Common myeloid progenitor, CD34-positive (primary cell): ENCODE measurements at regions not wholly inside any gene's neighbourhood (a gene's known extent, or its start where the extent isn't known, plus 50 kb on each side); places are given as distances from the start of the nearest gene placed in this dataset.

Source experiments
- CTCF ChIA-PET: fragments of 350-600 bp; sonication (Branson Sonifier 250); formaldehyde crosslinking; loops from one replicate; lab custom pipeline; 2021; ENCODE audit warnings: antibody characterized with exemption; lab: Charles Lee
- POLR2A ChIA-PET: fragments of 350-600 bp; sonication (Branson Sonifier 250); formaldehyde crosslinking; loops from one replicate; lab custom pipeline; 2021; ENCODE audit warnings: antibody characterized with exemption; lab: Charles Lee
- DNase-seq, 3 donors: peaks; one replicate each; pipeline versions ENCODE4 v3.0.0 to v3.0.0-alpha.2; 2013
- H3K27ac ChIP-seq, 2 experiments: 1 replicate in 1 of 2; 2 replicates in 1 of 2; pipeline ENCODE4 v1.7.0; 2013; ENCODE audit warnings: inconsistent platforms in 2 of 2, low read length in 2 of 2, mild to moderate bottlenecking in 2 of 2, low read depth in 1 of 2, moderate library complexity in 1 of 2; ENCODE audit not compliant: severe bottlenecking in 2 of 2, insufficient read depth in 1 of 2, poor library complexity in 1 of 2
- H3K27me3 ChIP-seq, 5 experiments: replicated peaks in 2 of 5; 1 replicate in 3 of 5; 2 replicates in 2 of 5; pipeline versions ENCODE4 v1.6.1 to v1.7.0; 2013; ENCODE audit warnings: low read length in 4 of 5, mild to moderate bottlenecking in 2 of 5, moderate library complexity in 2 of 5, inconsistent platforms in 1 of 5; ENCODE audit not compliant: insufficient read depth in 5 of 5, control insufficient read depth in 4 of 5
- H3K36me3 ChIP-seq, 4 experiments: 1 replicate in 2 of 4; 2 replicates in 2 of 4; pipeline versions ENCODE4 v1.6.1 to v1.7.0; 2013; ENCODE audit warnings: low read length in 3 of 4, control low read depth in 1 of 4, mild to moderate bottlenecking in 1 of 4; ENCODE audit not compliant: control insufficient read depth in 4 of 4, insufficient read depth in 4 of 4
- H3K4me1 ChIP-seq, 4 experiments: 1 replicate in 3 of 4; 2 replicates in 1 of 4; pipeline versions ENCODE4 v1.6.1 to v1.7.1; 2013; ENCODE audit warnings: low read length in 3 of 4, mild to moderate bottlenecking in 3 of 4, control low read depth in 1 of 4, inconsistent platforms in 1 of 4, moderate library complexity in 1 of 4; ENCODE audit not compliant: control insufficient read depth in 4 of 4, insufficient read depth in 4 of 4; ENCODE audit errors: control extremely low read depth in 1 of 4
- H3K4me3 ChIP-seq, 7 experiments: 1 replicate in 4 of 7; 2 replicates in 3 of 7; pipeline versions ENCODE4 v1.5.1 to v1.7.0; 2013; ENCODE audit warnings: mild to moderate bottlenecking in 7 of 7, low read length in 6 of 7, moderate library complexity in 6 of 7, inconsistent platforms in 2 of 7, low read depth in 2 of 7, control low read depth in 1 of 7; ENCODE audit not compliant: insufficient read depth in 4 of 7, control insufficient read depth in 1 of 7; ENCODE audit errors: extremely low read depth in 1 of 7
- H3K9me3 ChIP-seq, 5 experiments: 1 replicate in 4 of 5; 2 replicates in 1 of 5; pipeline versions ENCODE4 v1.6.1 to v1.7.1; 2013; ENCODE audit warnings: low read length in 4 of 5, mild to moderate bottlenecking in 2 of 5, inconsistent platforms in 1 of 5, low read depth in 1 of 5, moderate library complexity in 1 of 5; ENCODE audit not compliant: control insufficient read depth in 4 of 5, insufficient read depth in 2 of 5; ENCODE audit errors: control extremely low read depth in 1 of 5
- WGBS: methylation state at CpG from one replicate; pipeline ENCODE4 v1.1.5; 2013; ENCODE audit not compliant: insufficient coverage; 5-methylcytosine and 5-hydroxymethylcytosine counted together

- H3K27me3 ChIP-seq = no peaks in the 10 kb centered on the region
- H3K9me3 ChIP-seq = peaks cover 0 to 1% (median 0%) of the 10 kb centered on the region in 5 experiments
- no peaks in the 10 kb centered on the region for H3K4me1 ChIP-seq
- no CpG with 5 or more reads among the region's 2 CpGs for WGBS
- POLR2A ChIA-PET = no interaction called here
- H3K4me3 ChIP-seq = no peak overlapping the region
- CTCF ChIA-PET = no interaction called here
- no peak overlapping the region for H3K27ac ChIP-seq
- no peaks in the 10 kb centered on the region for H3K36me3 ChIP-seq
- DNase-seq = no peak
These were observed 1119.1 kb upstream of the TENM4 start for GRCh38 chr11:80559942-80560341.

GRCh38 chr11:80553565-80553964 lies 1112.7 kb upstream of the TENM4 start:
- H3K9me3 ChIP-seq = no peaks in the 10 kb centered on the region
- H3K4me3 ChIP-seq = no peak overlapping the region
- no peak for DNase-seq
- no peaks in the 10 kb centered on the region for H3K4me1 ChIP-seq
- no peaks in the 10 kb centered on the region for H3K36me3 ChIP-seq
- 100% methylated on average over 1 of the region's 2 CpGs for WGBS
- ChIA-PET POLR2A (no interaction called here), CTCF (no interaction called here)
- H3K27me3 ChIP-seq = no peaks in the 10 kb centered on the region
- no peak overlapping the region for H3K27ac ChIP-seq

- no peak overlapping the region for H3K27ac ChIP-seq
- WGBS = no CpG with 5 or more reads among the region's 2 CpGs
- H3K9me3 ChIP-seq = no peaks in the 10 kb centered on the region
- H3K4me3 ChIP-seq = no peak overlapping the region
- H3K36me3 ChIP-seq = no peaks in the 10 kb centered on the region
- ChIA-PET CTCF (interaction anchor here (0.6 kb wide), 1 partner anchor 26 kb away, joined by 3 read pairs; no protein-coding TSS in a partner anchor), POLR2A (no interaction called here)
- H3K27me3 ChIP-seq = no peaks in the 10 kb centered on the region
- DNase-seq = no peak
- no peaks in the 10 kb centered on the region for H3K4me1 ChIP-seq
These were observed 1101.9 kb upstream of the TENM4 start for GRCh38 chr11:80542704-80543103.

- H3K27ac ChIP-seq = no peak overlapping the region
- ChIA-PET POLR2A (no interaction called here), CTCF (no interaction called here)
- H3K9me3 ChIP-seq = no peaks in the 10 kb centered on the region
- whole genome bisulfite sequencing = 100% methylated on average over 1 of the region's 2 CpGs
- no peaks in the 10 kb centered on the region for H3K4me1 ChIP-seq
- no peak for DNase-seq
- no peaks in the 10 kb centered on the region for H3K36me3 ChIP-seq
- H3K27me3 ChIP-seq = no peaks in the 10 kb centered on the region
- H3K4me3 ChIP-seq = no peak overlapping the region
These were observed 1097.2 kb upstream of the TENM4 start for GRCh38 chr11:80538040-80538439.

- Histone ChIP-seq H3K4me3 (no peak overlapping the region), H3K27me3 (no peaks in the 10 kb centered on the region), H3K36me3 (no peaks in the 10 kb centered on the region), H3K4me1 (no peaks in the 10 kb centered on the region), H3K27ac (no peak overlapping the region), H3K9me3 (no peaks in the 10 kb centered on the region)
- CTCF ChIA-PET = interaction anchor here (1.3 kb wide), 1 partner anchor 47 kb away, joined by 3 read pairs; no protein-coding TSS in a partner anchor
- 100% methylated on average over 1 of the region's 1 CpG for WGBS
- POLR2A ChIA-PET = no interaction called here
- no peak for DNase-seq
These were observed 1092.6 kb upstream of the TENM4 start for GRCh38 chr11:80533463-80533862.

- Histone ChIP-seq H3K27ac (no peak overlapping the region), H3K4me3 (no peak overlapping the region), H3K36me3 (no peaks in the 10 kb centered on the region), H3K9me3 (no peaks in the 10 kb centered on the region), H3K4me1 (no peaks in the 10 kb centered on the region), H3K27me3 (no peaks in the 10 kb centered on the region)
- no peak for DNase-seq
- ChIA-PET CTCF (interaction anchor here (1.3 kb wide), 1 partner anchor 47 kb away, joined by 3 read pairs; no protein-coding TSS in a partner anchor), POLR2A (no interaction called here)
- WGBS = 94% methylated on average over 9 of the region's 21 CpGs
These were observed 1091.9 kb upstream of the TENM4 start for GRCh38 chr11:80532633-80533232.

GRCh38 chr11:80529726-80530125 lies 1088.9 kb upstream of the TENM4 start:
- CTCF ChIA-PET = no interaction called here
- no peak for DNase-seq
- H3K4me1 ChIP-seq = no peaks in the 10 kb centered on the region
- H3K27me3 ChIP-seq = no peaks in the 10 kb centered on the region
- H3K9me3 ChIP-seq = no peaks in the 10 kb centered on the region
- POLR2A ChIA-PET = no interaction called here
- H3K4me3 ChIP-seq = no peak overlapping the region
- no peaks in the 10 kb centered on the region for H3K36me3 ChIP-seq
- no peak overlapping the region for H3K27ac ChIP-seq
- WGBS = 100% methylated on average over 2 of the region's 4 CpGs
